Panc1 (cell line): ENCODE measurements at regions not wholly inside any gene's neighbourhood (a gene's known extent, or its start where the extent isn't known, plus 50 kb on each side); places are given as distances from the start of the nearest gene placed in this dataset.

ENCODE experiments used
- ATAC-seq: fragments of 200-7000 bp; cut with Tn5 transposase; 2 replicates; pipeline ENCODE4 v1.9.1; 2020; ENCODE audit warnings: mild to moderate bottlenecking, moderate library complexity
- BruUV-seq: library from RNA; stranded (reverse); fragments of 400-500 nt; replicated peaks from 2 replicates; lab custom pipeline; 2021; lab: Mats Ljungman, UMichigan
- CTCF ChIA-PET: fragments of 300-600 bp; sonication (Branson Sonifier 250); formaldehyde crosslinking; loops from one replicate; lab custom pipeline; 2022; ENCODE audit warnings: antibody characterized with exemption; lab: Charles Lee
- POLR2A ChIA-PET: fragments of 300-600 bp; sonication (Branson Sonifier 250); formaldehyde crosslinking; loops from one replicate; lab custom pipeline; 2022; ENCODE audit warnings: antibody characterized with exemption; lab: Charles Lee
- DNase-seq: peaks from one replicate; pipeline ENCODE4 v3.0.0-alpha.2; 2010; ENCODE audit warnings: low read depth, low spot score
- H3K27ac ChIP-seq: 2 replicates; pipeline ENCODE4 v1.5.1; 2011; ENCODE audit warnings: mild to moderate bottlenecking, low read length, inconsistent platforms
- H3K27me3 ChIP-seq: fragments of 200-500 bp; sonication (Bioruptor generic); 2 replicates; pipeline ENCODE4 v1.6.0; 2014; ENCODE audit warnings: low read length, inconsistent platforms; ENCODE audit not compliant: control insufficient read depth, insufficient read depth
- H3K36me3 ChIP-seq: fragments of 200-500 bp; sonication (Bioruptor generic); 2 replicates; pipeline ENCODE4 v1.5.1; 2014; ENCODE audit warnings: inconsistent platforms, mild to moderate bottlenecking, low read length, moderate library complexity; ENCODE audit not compliant: control insufficient read depth, insufficient read depth
- H3K4me1 ChIP-seq: 2 replicates; pipeline ENCODE4 v1.5.1; 2011; ENCODE audit warnings: inconsistent platforms, mild to moderate bottlenecking, low read length, moderate library complexity; ENCODE audit not compliant: control insufficient read depth, insufficient read depth
- H3K4me3 ChIP-seq, 2 experiments: 2 replicates each; pipeline ENCODE4 v1.5.1; 2011 to 2012; ENCODE audit warnings: low read depth in 2 of 2, low read length in 2 of 2, mild to moderate bottlenecking in 2 of 2, inconsistent platforms in 1 of 2, moderate library complexity in 1 of 2
- H3K9me3 ChIP-seq: fragments of 200-500 bp; sonication (Bioruptor generic); 2 replicates; pipeline ENCODE4 v1.5.1; 2014; ENCODE audit warnings: low read depth, mild to moderate bottlenecking, inconsistent platforms, low read length, moderate library complexity; ENCODE audit not compliant: control insufficient read depth, insufficient read depth
- POLR2AphosphoS5 ChIP-seq: IDR thresholded peaks from 2 replicates; pipeline ENCODE4 v1.6.1; 2012; ENCODE audit warnings: mild to moderate bottlenecking, low read depth, low read length, moderate library complexity
- SIN3A ChIP-seq: IDR thresholded peaks from 2 replicates; pipeline ENCODE4 v1.6.1; 2012; ENCODE audit warnings: low read depth, mild to moderate bottlenecking, low read length, moderate library complexity, borderline replicate concordance; ENCODE audit not compliant: insufficient read depth
- TCF7L2 ChIP-seq: IDR thresholded peaks from 2 replicates; pipeline ENCODE4 v1.6.1; 2011; ENCODE audit warnings: mild to moderate bottlenecking, low read depth, low read length, inconsistent platforms
- in situ Hi-C: cut with HindIII; loops from 2 replicates; pipeline ENCODE4 v1.10.0; 2016; ENCODE audit warnings: low sequenced_read_pairs, low pct_unique_long_range_greater_than_20kb
- intact Hi-C: fragments of 100-400 bp; cut with micrococcal nuclease; formaldehyde crosslinking; loops from one replicate; pipeline ENCODE4 v1.10.0; 2022; ENCODE audit not compliant: unreplicated experiment
- TF ChIP-seq, protein P1 (sequence below), 2 experiments: IDR thresholded peaks; 2 replicates each; pipeline ENCODE4 v1.6.1; 2011 to 2012; ENCODE audit warnings: low read depth in 2 of 2, control low read depth in 1 of 2, low read length in 1 of 2, mild to moderate bottlenecking in 1 of 2, moderate library complexity in 1 of 2; ENCODE audit not compliant: insufficient read depth in 1 of 2
- TF ChIP-seq, protein P2 (sequence below): fragments of 450-650 bp; IDR thresholded peaks from 2 replicates; pipeline ENCODE4 v1.5.1; 2017; ENCODE audit warnings: mild to moderate bottlenecking

DNA sequence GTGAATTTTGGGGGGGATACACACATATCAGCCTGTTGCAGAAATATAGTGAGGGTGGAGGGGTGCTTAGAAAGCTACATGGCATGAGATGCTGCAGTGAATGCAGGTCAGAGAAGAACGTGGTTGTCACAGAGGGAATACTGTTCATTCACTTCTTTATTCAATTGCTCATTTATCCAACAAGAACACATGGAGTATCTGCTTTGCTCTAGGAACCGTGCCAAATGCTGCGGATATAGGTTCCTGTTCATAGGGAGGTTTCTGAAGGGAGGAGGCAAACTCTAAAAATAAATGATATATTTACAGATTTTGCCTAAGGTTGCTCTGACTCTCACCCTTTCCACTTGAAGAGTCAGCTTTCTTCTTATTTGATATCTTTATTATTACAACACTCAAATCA lies 444.3 kb upstream of the CLINT1 start:
- DNase-seq (no peak), ATAC-seq (no peak)
- Histone ChIP-seq H3K4me1 (no peaks in the 10 kb centered on the region), H3K4me3 (no peak overlapping the region), H3K9me3 (no peaks in the 10 kb centered on the region), H3K36me3 (no peaks in the 10 kb centered on the region), H3K27me3 (no peaks in the 10 kb centered on the region), H3K27ac (no peak overlapping the region)
- ChIA-PET CTCF (no interaction called here), POLR2A (no interaction called here)
- TF ChIP-seq SIN3A, result no peak
- TF ChIP-seq POLR2AphosphoS5, result no peak
- TF ChIP-seq, protein P1, sequence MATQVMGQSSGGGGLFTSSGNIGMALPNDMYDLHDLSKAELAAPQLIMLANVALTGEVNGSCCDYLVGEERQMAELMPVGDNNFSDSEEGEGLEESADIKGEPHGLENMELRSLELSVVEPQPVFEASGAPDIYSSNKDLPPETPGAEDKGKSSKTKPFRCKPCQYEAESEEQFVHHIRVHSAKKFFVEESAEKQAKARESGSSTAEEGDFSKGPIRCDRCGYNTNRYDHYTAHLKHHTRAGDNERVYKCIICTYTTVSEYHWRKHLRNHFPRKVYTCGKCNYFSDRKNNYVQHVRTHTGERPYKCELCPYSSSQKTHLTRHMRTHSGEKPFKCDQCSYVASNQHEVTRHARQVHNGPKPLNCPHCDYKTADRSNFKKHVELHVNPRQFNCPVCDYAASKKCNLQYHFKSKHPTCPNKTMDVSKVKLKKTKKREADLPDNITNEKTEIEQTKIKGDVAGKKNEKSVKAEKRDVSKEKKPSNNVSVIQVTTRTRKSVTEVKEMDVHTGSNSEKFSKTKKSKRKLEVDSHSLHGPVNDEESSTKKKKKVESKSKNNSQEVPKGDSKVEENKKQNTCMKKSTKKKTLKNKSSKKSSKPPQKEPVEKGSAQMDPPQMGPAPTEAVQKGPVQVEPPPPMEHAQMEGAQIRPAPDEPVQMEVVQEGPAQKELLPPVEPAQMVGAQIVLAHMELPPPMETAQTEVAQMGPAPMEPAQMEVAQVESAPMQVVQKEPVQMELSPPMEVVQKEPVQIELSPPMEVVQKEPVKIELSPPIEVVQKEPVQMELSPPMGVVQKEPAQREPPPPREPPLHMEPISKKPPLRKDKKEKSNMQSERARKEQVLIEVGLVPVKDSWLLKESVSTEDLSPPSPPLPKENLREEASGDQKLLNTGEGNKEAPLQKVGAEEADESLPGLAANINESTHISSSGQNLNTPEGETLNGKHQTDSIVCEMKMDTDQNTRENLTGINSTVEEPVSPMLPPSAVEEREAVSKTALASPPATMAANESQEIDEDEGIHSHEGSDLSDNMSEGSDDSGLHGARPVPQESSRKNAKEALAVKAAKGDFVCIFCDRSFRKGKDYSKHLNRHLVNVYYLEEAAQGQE (IDR thresholded peaks at IDR 0.05; ENCODE audit: insufficient read depth in 1 of 2, low read depth in 2 of 2, low read length in 1 of 2), result no peak
- no peak for TF ChIP-seq TCF7L2
- TF ChIP-seq, protein P2, sequence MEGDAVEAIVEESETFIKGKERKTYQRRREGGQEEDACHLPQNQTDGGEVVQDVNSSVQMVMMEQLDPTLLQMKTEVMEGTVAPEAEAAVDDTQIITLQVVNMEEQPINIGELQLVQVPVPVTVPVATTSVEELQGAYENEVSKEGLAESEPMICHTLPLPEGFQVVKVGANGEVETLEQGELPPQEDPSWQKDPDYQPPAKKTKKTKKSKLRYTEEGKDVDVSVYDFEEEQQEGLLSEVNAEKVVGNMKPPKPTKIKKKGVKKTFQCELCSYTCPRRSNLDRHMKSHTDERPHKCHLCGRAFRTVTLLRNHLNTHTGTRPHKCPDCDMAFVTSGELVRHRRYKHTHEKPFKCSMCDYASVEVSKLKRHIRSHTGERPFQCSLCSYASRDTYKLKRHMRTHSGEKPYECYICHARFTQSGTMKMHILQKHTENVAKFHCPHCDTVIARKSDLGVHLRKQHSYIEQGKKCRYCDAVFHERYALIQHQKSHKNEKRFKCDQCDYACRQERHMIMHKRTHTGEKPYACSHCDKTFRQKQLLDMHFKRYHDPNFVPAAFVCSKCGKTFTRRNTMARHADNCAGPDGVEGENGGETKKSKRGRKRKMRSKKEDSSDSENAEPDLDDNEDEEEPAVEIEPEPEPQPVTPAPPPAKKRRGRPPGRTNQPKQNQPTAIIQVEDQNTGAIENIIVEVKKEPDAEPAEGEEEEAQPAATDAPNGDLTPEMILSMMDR, result no peak
- in situ Hi-C loops, result no loop called here
- intact Hi-C loops, result no loop called here
- BruUV-seq, result no TSS peak

DNA sequence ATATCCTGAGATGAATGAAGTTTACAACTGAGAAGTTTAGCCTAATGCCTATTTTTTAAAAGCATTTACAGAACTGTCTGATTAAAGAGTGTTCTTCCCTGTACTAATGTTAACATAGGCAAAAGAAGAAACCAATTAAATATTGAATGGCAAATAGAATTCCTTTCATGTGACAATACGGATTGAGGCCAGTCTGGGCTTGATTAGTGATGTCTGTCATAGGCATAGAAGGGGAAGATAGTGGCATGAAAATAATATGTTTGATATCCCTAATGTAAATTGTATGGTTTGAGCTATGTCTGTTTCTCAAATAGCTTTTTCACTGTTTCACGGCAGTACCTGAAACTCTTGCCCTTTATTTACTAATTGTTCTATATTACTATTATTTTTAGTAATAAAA lies 443.1 kb upstream of the CLINT1 start:
- TF ChIP-seq SIN3A (no peak), TCF7L2 (no peak), POLR2AphosphoS5 (no peak)
- TF ChIP-seq, protein P1 (IDR thresholded peaks at IDR 0.05; ENCODE audit: insufficient read depth in 1 of 2, low read depth in 2 of 2, low read length in 1 of 2), result no peak
- TF ChIP-seq, protein P2, result no peak
- in situ Hi-C loops, result no loop called here
- H3K9me3 ChIP-seq, result no peaks in the 10 kb centered on the region
- H3K4me3 ChIP-seq, result no peak overlapping the region
- no peak for DNase-seq
- ATAC-seq, result no peak
- ChIA-PET CTCF (no interaction called here), POLR2A (no interaction called here)
- H3K36me3 ChIP-seq, result no peaks in the 10 kb centered on the region
- H3K27me3 ChIP-seq, result no peaks in the 10 kb centered on the region
- intact Hi-C loops, result no loop called here
- no TSS peak for BruUV-seq
- H3K27ac ChIP-seq, result no peak overlapping the region
- H3K4me1 ChIP-seq, result no peaks in the 10 kb centered on the region
